ENCODE measurements at regions not wholly inside any gene's neighbourhood (a gene's known extent, or its start where the extent isn't known, plus 50 kb on each side); places are given as distances from the start of the nearest gene placed in this dataset.

DNA sequence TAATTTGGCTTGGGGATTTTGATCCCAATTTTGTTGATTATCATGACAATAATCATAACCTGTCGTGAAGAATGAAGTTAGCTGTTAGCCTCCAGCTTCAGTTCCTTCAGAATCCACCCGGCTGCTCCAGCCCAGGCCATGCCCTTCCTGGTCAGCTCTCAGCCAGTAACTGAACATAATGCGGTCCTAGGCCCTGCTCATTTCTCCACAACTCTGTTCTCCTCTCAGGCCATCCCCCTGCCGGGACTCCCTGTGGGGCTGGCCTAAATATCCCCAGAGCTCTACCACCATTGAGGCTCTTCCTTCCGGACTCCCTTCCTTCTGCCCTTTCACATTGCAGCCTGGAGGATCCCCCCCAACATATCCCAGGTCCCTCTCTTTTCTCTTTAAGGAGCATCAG lies 833.4 kb upstream of the GOT2 start (continued):
- TF ChIP-seq, protein P1, sequence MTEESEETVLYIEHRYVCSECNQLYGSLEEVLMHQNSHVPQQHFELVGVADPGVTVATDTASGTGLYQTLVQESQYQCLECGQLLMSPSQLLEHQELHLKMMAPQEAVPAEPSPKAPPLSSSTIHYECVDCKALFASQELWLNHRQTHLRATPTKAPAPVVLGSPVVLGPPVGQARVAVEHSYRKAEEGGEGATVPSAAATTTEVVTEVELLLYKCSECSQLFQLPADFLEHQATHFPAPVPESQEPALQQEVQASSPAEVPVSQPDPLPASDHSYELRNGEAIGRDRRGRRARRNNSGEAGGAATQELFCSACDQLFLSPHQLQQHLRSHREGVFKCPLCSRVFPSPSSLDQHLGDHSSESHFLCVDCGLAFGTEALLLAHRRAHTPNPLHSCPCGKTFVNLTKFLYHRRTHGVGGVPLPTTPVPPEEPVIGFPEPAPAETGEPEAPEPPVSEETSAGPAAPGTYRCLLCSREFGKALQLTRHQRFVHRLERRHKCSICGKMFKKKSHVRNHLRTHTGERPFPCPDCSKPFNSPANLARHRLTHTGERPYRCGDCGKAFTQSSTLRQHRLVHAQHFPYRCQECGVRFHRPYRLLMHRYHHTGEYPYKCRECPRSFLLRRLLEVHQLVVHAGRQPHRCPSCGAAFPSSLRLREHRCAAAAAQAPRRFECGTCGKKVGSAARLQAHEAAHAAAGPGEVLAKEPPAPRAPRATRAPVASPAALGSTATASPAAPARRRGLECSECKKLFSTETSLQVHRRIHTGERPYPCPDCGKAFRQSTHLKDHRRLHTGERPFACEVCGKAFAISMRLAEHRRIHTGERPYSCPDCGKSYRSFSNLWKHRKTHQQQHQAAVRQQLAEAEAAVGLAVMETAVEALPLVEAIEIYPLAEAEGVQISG (CRISPR knock-in tag; IDR thresholded peaks at IDR 0.05), result no peak
- TF ChIP-seq AHR (CRISPR knock-in tag; IDR thresholded peaks at IDR 0.05) (no peak), KLF16 (CRISPR knock-in tag; IDR thresholded peaks at IDR 0.05) (no peak), KLF11 (CRISPR knock-in tag; IDR thresholded peaks at IDR 0.05) (no peak), ZNF3 (CRISPR knock-in tag; IDR thresholded peaks at IDR 0.05) (no peak), NBN (conservative IDR thresholded peaks at IDR 0.05) (no peak), SP5 (CRISPR knock-in tag; IDR thresholded peaks at IDR 0.05; ENCODE audit: borderline replicate concordance, low read depth) (no peak), ZNF138 (CRISPR knock-in tag; IDR thresholded peaks at IDR 0.05; ENCODE audit: low read depth) (no peak)
- TF ChIP-seq, protein P2, sequence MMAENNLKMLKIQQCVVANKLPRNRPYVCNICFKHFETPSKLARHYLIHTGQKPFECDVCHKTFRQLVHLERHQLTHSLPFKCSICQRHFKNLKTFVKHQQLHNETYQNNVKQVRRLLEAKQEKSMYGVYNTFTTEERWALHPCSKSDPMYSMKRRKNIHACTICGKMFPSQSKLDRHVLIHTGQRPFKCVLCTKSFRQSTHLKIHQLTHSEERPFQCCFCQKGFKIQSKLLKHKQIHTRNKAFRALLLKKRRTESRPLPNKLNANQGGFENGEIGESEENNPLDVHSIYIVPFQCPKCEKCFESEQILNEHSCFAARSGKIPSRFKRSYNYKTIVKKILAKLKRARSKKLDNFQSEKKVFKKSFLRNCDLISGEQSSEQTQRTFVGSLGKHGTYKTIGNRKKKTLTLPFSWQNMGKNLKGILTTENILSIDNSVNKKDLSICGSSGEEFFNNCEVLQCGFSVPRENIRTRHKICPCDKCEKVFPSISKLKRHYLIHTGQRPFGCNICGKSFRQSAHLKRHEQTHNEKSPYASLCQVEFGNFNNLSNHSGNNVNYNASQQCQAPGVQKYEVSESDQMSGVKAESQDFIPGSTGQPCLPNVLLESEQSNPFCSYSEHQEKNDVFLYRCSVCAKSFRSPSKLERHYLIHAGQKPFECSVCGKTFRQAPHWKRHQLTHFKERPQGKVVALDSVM (CRISPR knock-in tag; IDR thresholded peaks at IDR 0.05), result no peak

DNA sequence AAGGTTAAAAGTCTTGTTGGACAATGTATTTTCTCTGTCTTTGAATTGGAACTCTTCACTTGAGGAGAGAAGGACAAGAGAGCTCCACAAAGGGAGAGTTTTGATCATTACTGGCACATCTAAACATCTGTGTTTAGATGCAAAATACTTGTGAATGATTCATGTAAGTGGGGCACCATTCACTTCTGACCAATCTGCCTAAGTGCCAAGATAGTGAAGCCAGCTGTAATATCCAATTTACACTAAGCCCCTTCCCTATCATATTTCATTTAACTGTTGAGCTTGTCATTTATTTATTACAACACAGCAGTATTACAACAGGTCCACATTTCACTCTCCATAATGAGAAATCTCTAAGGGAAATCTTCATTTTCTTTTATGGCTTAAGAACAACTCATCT lies 832.3 kb upstream of the GOT2 start:
- no peak for FAIRE-seq
- no peak for DNase-seq (ENCODE audit: low spot score)
- Histone ChIP-seq H3K4me1 (ENCODE audit: insufficient read depth, low read length) (no peaks in the 10 kb centered on the region), H3K9ac (ENCODE audit: insufficient read depth, low read depth, low read length) (no peak overlapping the region), H3K4me2 (ENCODE audit: low read depth, low read length) (no peak overlapping the region), H3K36me3 (replicated peaks in 1 of 2; ENCODE audit: control insufficient read depth in 1 of 2, insufficient read depth in 2 of 2, low read length in 2 of 2) (no peaks in the 10 kb centered on the region), H2AFZ (ENCODE audit: low read length) (no peak overlapping the region), H3K4me3 (replicated peaks in 1 of 3; ENCODE audit: insufficient read depth in 1 of 3, low read depth in 2 of 3, low read length in 3 of 3) (no peak overlapping the region), H3K27ac (ENCODE audit: extremely low read length, insufficient read depth, low read length) (no peak overlapping the region), H3K9me3 (ENCODE audit: low read length) (peaks cover 14% of the 10 kb centered on the region), H3K79me2 (ENCODE audit: insufficient read depth, low read length) (no peaks in the 10 kb centered on the region), H3K27me3 (ENCODE audit: control insufficient read depth in 1 of 2, insufficient read depth in 2 of 2, low read length in 2 of 2) (no peaks in the 10 kb centered on the region), H4K20me1 (ENCODE audit: insufficient read depth, low read length) (no peaks in the 10 kb centered on the region)
- in situ Hi-C loops (cut with HindIII; ENCODE audit: extremely low pct_ligation_motif_present, low pct_unique_long_range_greater_than_20kb), result no loop called here
- POLR2A ChIA-PET, result no interaction called here
- intact Hi-C loops (cut with micrococcal nuclease; ENCODE audit: unreplicated experiment), result no loop called here
- CTCF ChIA-PET (ENCODE audit: low intra/inter-chr PET ratio, low total read pairs), result no interaction called here
- no peak for ATAC-seq
- BruUV-seq (replicated peaks), result no TSS peak
- TF ChIP-seq, protein P3, sequence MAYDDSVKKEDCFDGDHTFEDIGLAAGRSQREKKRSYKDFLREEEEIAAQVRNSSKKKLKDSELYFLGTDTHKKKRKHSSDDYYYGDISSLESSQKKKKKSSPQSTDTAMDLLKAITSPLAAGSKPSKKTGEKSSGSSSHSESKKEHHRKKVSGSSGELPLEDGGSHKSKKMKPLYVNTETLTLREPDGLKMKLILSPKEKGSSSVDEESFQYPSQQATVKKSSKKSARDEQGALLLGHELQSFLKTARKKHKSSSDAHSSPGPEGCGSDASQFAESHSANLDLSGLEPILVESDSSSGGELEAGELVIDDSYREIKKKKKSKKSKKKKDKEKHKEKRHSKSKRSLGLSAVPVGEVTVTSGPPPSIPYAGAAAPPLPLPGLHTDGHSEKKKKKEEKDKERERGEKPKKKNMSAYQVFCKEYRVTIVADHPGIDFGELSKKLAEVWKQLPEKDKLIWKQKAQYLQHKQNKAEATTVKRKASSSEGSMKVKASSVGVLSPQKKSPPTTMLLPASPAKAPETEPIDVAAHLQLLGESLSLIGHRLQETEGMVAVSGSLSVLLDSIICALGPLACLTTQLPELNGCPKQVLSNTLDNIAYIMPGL (CRISPR knock-in tag; IDR thresholded peaks at IDR 0.05; ENCODE audit: borderline replicate concordance in 1 of 2, low read depth in 1 of 2), result no peak
- TF ChIP-seq, protein P4, sequence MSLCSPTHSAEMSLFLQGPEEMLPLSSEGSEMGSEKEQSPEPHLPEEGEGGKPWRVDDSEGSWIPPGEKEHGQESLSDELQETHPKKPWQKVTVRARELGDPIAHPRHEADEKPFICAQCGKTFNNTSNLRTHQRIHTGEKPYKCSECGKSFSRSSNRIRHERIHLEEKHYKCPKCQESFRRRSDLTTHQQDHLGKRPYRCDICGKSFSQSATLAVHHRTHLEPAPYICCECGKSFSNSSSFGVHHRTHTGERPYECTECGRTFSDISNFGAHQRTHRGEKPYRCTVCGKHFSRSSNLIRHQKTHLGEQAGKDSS (CRISPR knock-in tag; IDR thresholded peaks at IDR 0.05; ENCODE audit: borderline replicate concordance, low read depth), result no peak
- TF ChIP-seq, protein P5, sequence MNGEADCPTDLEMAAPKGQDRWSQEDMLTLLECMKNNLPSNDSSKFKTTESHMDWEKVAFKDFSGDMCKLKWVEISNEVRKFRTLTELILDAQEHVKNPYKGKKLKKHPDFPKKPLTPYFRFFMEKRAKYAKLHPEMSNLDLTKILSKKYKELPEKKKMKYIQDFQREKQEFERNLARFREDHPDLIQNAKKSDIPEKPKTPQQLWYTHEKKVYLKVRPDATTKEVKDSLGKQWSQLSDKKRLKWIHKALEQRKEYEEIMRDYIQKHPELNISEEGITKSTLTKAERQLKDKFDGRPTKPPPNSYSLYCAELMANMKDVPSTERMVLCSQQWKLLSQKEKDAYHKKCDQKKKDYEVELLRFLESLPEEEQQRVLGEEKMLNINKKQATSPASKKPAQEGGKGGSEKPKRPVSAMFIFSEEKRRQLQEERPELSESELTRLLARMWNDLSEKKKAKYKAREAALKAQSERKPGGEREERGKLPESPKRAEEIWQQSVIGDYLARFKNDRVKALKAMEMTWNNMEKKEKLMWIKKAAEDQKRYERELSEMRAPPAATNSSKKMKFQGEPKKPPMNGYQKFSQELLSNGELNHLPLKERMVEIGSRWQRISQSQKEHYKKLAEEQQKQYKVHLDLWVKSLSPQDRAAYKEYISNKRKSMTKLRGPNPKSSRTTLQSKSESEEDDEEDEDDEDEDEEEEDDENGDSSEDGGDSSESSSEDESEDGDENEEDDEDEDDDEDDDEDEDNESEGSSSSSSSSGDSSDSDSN (CRISPR knock-in tag; IDR thresholded peaks at IDR 0.05), result no peak
- TF ChIP-seq TGIF2 (CRISPR knock-in tag; IDR thresholded peaks at IDR 0.05), result no peak

All from HepG2 (cell line).